ENCODE measurements at regions not wholly inside any gene's neighbourhood (a gene's known extent, or its start where the extent isn't known, plus 50 kb on each side); places are given as distances from the start of the nearest gene placed in this dataset.

GRCh38 chr3:102230057-102230456 is 204.8 kb upstream of the ZPLD1 start:
- H3K27ac ChIP-seq, result no peak overlapping the region
- DNase-seq (no peak), ATAC-seq (no peak)
- H3K36me3 ChIP-seq, result no peaks in the 10 kb centered on the region
- TF ChIP-seq CTCF (IDR thresholded peaks at IDR 0.05), result no peak
- no peak for TF ChIP-seq POLR2A (IDR thresholded peaks at IDR 0.05)
- intact Hi-C loops (cut with DNase I), result loop anchor here (10.0 kb wide), 2 partner anchors 305 to 505 kb away; no protein-coding TSS in a partner anchor
- H3K27me3 ChIP-seq, result no peaks in the 10 kb centered on the region
- no peak overlapping the region for H3K4me3 ChIP-seq
- no peaks in the 10 kb centered on the region for H3K9me3 ChIP-seq
- 90% methylated on average over 2 of the region's 2 CpGs for WGBS (ENCODE audit: insufficient coverage, low coverage, low lambda C conversion rate, missing lambda C conversion rate)
- H3K4me1 ChIP-seq, result no peaks in the 10 kb centered on the region

DNA sequence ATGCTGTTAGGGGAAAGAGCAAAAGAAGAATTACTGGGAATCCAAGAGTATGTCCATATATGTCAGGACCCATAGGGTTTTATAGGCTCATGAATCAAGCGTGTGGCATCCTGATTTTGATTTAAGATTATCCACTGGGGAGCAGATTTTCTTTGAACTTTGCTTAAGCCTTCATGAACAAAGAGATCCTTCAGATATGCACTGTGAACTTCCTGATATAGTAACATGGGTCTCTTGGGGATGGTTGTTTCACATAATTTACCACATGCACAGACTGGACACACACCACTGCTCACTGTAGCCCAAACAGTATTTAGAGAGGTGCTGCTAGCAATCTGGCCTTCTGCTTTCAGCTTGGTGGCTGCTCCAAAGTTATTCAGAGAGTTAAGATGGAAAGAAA is 200.9 kb upstream of the ZPLD1 start:
- ATAC-seq (no peak), DNase-seq (no peak)
- Histone ChIP-seq H3K4me1 (no peaks in the 10 kb centered on the region), H3K27ac (no peak overlapping the region), H3K36me3 (no peaks in the 10 kb centered on the region), H3K9me3 (no peaks in the 10 kb centered on the region), H3K27me3 (no peaks in the 10 kb centered on the region), H3K4me3 (no peak overlapping the region)
- 91% methylated on average over 1 of the region's 1 CpG for WGBS (ENCODE audit: insufficient coverage, low coverage, low lambda C conversion rate, missing lambda C conversion rate)
- intact Hi-C loops (cut with DNase I), result loop anchor here (10.0 kb wide), 2 partner anchors 301 to 501 kb away; no protein-coding TSS in a partner anchor
- TF ChIP-seq CTCF (IDR thresholded peaks at IDR 0.05), result no peak
- TF ChIP-seq POLR2A (IDR thresholded peaks at IDR 0.05), result no peak

DNA sequence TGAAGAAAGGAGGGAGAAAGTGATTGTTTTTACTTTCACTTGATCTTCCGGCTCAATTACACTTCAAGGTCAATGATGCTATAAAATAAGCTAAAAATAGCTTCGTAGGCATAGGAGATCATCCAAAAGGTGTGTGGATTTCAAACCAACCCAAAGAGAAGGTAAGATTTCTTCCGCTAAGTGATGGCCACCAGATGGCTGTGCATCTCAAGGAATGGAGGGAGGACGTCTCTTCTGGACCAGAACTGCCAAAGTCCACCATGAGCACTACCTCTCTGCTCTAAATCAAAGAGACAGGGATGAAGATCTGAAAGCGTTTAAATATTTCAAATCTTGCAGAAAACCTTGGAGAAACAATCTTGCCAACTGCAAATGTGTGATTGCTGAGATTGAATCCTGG is 199.1 kb upstream of the ZPLD1 start:
- WGBS (ENCODE audit: insufficient coverage, low coverage, low lambda C conversion rate, missing lambda C conversion rate), result 55% methylated on average over 5 of the region's 5 CpGs
- no peak for DNase-seq
- TF ChIP-seq CTCF (IDR thresholded peaks at IDR 0.05) (no peak), POLR2A (IDR thresholded peaks at IDR 0.05) (no peak)
- ATAC-seq, result no peak
- intact Hi-C loops (cut with DNase I), result loop anchor here (10.0 kb wide), 2 partner anchors 299 to 499 kb away; no protein-coding TSS in a partner anchor
- H3K27ac ChIP-seq, result no peak overlapping the region
- H3K4me1 ChIP-seq, result no peaks in the 10 kb centered on the region
- no peak overlapping the region for H3K4me3 ChIP-seq
- no peaks in the 10 kb centered on the region for H3K36me3 ChIP-seq
- H3K27me3 ChIP-seq, result no peaks in the 10 kb centered on the region
- no peaks in the 10 kb centered on the region for H3K9me3 ChIP-seq

DNA sequence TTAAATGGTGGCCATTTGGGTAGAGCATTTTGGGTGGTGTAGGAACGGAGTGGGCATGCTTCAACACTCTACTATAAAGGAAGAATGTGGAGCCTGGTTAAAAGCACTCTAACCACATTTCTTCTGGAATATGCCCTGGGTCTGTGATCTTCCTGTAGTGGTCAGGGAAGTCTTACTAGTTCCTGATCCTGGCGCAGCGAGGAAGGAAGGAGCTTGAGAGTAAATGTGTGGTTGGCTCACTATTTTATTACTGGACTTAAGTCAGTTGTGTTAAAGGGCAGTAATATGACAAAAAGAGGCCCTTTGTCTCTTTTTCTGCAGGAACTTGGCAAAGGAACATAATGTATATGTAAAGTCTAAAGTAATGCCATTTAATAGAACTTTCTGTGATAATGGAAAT is 197.6 kb upstream of the ZPLD1 start:
- Histone ChIP-seq H3K27ac (no peak overlapping the region), H3K4me1 (no peaks in the 10 kb centered on the region), H3K27me3 (no peaks in the 10 kb centered on the region), H3K4me3 (no peak overlapping the region), H3K36me3 (no peaks in the 10 kb centered on the region), H3K9me3 (no peaks in the 10 kb centered on the region)
- WGBS (ENCODE audit: insufficient coverage, low coverage, low lambda C conversion rate, missing lambda C conversion rate), result 68% methylated on average over 3 of the region's 3 CpGs
- ATAC-seq (no peak), DNase-seq (no peak)
- no peak for TF ChIP-seq POLR2A (IDR thresholded peaks at IDR 0.05)
- no peak for TF ChIP-seq CTCF (IDR thresholded peaks at IDR 0.05)
- intact Hi-C loops (cut with DNase I), result loop anchor here (10.0 kb wide), 2 partner anchors 298 to 498 kb away; no protein-coding TSS in a partner anchor

DNA sequence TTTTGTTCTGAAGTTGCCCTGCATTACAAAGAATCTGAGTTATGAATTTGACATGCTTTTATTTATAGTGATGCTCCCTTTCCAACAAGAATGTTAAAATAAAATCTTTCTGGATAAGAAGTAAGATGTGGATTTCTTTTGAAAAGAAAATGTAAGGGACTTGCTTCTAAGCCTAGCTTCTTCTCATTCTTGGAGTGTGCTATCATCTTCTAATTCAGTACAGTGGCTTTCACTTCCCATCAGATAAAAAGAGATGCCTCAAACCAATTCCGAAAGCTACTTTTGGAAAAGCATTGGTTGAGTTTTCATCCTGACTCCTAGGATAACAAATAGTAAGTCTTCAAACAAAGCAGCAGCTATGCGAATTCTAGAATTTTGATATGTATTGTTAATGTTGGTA is 197.0 kb upstream of the ZPLD1 start:
- intact Hi-C loops (cut with DNase I), result loop anchor here (10.0 kb wide), 2 partner anchors 297 to 497 kb away; no protein-coding TSS in a partner anchor
- H3K4me1 ChIP-seq, result no peaks in the 10 kb centered on the region
- H3K27me3 ChIP-seq, result no peaks in the 10 kb centered on the region
- no peak for ATAC-seq
- no peaks in the 10 kb centered on the region for H3K36me3 ChIP-seq
- WGBS (ENCODE audit: insufficient coverage, low coverage, low lambda C conversion rate, missing lambda C conversion rate), result 74% methylated on average over 2 of the region's 2 CpGs
- no peak for TF ChIP-seq CTCF (IDR thresholded peaks at IDR 0.05)
- no peaks in the 10 kb centered on the region for H3K9me3 ChIP-seq
- DNase-seq, result no peak
- H3K27ac ChIP-seq, result no peak overlapping the region
- H3K4me3 ChIP-seq, result no peak overlapping the region

Measured in right lobe of liver (tissue), 6 donors.